Esophagus muscularis mucosa (tissue), 4 donors: ENCODE measurements at regions not wholly inside any gene's neighbourhood (a gene's known extent, or its start where the extent isn't known, plus 50 kb on each side); places are given as distances from the start of the nearest gene placed in this dataset.

Experiments
- CTCF ChIP-seq, 3 experiments: fragments of 200-600 bp in 2 of 3; fragments of 450-650 bp in 1 of 3; sonication (generic) in 2 of 3; IDR thresholded peaks; one replicate each; pipeline ENCODE4 v1.5.1; 2017 to 2019; ENCODE audit warnings: antibody characterized with exemption in 3 of 3, mild to moderate bottlenecking in 2 of 3, moderate library complexity in 1 of 3
- EP300 ChIP-seq: sonication (generic); formaldehyde crosslinking; IDR thresholded peaks from one replicate; pipeline ENCODE4 v1.6.1; 2017; ENCODE audit warnings: antibody characterized with exemption
- POLR2A ChIP-seq: fragments of 450-650 bp; IDR thresholded peaks from one replicate; pipeline ENCODE4 v1.6.1; 2017; ENCODE audit warnings: antibody characterized with exemption, moderate library complexity, mild to moderate bottlenecking, low read depth
- POLR2AphosphoS5 ChIP-seq, 2 donors: sonication (generic); formaldehyde crosslinking; IDR thresholded peaks; one replicate each; pipeline ENCODE4 v1.6.1; 2017; ENCODE audit warnings: antibody characterized with exemption in 2 of 2

GRCh38 chr5:53199882-53200281, 90.3 kb upstream of the MOCS2 start:
- TF ChIP-seq CTCF (IDR thresholded peaks at IDR 0.05) (no peak), POLR2A (no peak), EP300 (no peak), POLR2AphosphoS5 (IDR thresholded peaks at IDR 0.05) (no peak)
